ENCODE measurements at regions not wholly inside any gene's neighbourhood (a gene's known extent, or its start where the extent isn't known, plus 50 kb on each side); places are given as distances from the start of the nearest gene placed in this dataset.

DNA sequence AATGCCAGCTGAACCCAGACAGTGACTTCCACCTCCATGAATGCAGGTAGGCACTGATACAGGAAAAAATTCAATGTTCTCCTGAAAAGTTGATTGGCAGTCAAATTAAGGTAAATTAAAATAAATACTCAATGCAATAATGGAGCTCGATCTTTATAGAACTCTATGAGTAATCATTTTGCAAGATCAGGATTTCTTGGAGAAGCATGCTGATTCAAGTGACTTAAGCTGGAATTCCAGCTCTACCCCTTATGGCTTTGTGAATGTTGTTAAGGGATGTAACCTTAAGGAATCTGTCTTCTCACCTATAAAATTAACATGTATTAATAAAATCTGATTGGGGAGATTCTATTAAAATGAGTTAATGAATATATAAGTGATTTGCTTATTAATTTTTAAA lies 145.1 kb downstream of the QPCT start (continued):
- TF ChIP-seq, protein P1, sequence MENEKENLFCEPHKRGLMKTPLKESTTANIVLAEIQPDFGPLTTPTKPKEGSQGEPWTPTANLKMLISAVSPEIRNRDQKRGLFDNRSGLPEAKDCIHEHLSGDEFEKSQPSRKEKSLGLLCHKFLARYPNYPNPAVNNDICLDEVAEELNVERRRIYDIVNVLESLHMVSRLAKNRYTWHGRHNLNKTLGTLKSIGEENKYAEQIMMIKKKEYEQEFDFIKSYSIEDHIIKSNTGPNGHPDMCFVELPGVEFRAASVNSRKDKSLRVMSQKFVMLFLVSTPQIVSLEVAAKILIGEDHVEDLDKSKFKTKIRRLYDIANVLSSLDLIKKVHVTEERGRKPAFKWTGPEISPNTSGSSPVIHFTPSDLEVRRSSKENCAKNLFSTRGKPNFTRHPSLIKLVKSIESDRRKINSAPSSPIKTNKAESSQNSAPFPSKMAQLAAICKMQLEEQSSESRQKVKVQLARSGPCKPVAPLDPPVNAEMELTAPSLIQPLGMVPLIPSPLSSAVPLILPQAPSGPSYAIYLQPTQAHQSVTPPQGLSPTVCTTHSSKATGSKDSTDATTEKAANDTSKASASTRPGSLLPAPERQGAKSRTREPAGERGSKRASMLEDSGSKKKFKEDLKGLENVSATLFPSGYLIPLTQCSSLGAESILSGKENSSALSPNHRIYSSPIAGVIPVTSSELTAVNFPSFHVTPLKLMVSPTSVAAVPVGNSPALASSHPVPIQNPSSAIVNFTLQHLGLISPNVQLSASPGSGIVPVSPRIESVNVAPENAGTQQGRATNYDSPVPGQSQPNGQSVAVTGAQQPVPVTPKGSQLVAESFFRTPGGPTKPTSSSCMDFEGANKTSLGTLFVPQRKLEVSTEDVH (IDR thresholded peaks at IDR 0.05; ENCODE audit: low read depth, partially characterized antibody), result no peak
- TF ChIP-seq, protein P2, sequence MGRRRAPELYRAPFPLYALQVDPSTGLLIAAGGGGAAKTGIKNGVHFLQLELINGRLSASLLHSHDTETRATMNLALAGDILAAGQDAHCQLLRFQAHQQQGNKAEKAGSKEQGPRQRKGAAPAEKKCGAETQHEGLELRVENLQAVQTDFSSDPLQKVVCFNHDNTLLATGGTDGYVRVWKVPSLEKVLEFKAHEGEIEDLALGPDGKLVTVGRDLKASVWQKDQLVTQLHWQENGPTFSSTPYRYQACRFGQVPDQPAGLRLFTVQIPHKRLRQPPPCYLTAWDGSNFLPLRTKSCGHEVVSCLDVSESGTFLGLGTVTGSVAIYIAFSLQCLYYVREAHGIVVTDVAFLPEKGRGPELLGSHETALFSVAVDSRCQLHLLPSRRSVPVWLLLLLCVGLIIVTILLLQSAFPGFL (CRISPR knock-in tag; IDR thresholded peaks at IDR 0.05), result no peak
- no peak for TF ChIP-seq TRIM28 (IDR thresholded peaks at IDR 0.05)
- no peak for TF ChIP-seq SRSF3 (IDR thresholded peaks at IDR 0.05; ENCODE audit: insufficient read depth, low read length)
- TF ChIP-seq, protein P3, sequence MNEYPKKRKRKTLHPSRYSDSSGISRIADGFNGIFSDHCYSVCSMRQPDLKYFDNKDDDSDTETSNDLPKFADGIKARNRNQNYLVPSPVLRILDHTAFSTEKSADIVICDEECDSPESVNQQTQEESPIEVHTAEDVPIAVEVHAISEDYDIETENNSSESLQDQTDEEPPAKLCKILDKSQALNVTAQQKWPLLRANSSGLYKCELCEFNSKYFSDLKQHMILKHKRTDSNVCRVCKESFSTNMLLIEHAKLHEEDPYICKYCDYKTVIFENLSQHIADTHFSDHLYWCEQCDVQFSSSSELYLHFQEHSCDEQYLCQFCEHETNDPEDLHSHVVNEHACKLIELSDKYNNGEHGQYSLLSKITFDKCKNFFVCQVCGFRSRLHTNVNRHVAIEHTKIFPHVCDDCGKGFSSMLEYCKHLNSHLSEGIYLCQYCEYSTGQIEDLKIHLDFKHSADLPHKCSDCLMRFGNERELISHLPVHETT (CRISPR knock-in tag; conservative IDR thresholded peaks at IDR 0.05 in 1 of 2, IDR thresholded peaks at IDR 0.05 in 1 of 2), result no peak
- no peak for TF ChIP-seq BRCA1 (IDR thresholded peaks at IDR 0.05)
- TF ChIP-seq BRCA1 (CRISPR knock-in tag; IDR thresholded peaks at IDR 0.05), result no peak
- no peak for TF ChIP-seq BMI1 (IDR thresholded peaks at IDR 0.05; ENCODE audit: low read length)
- TF ChIP-seq FUS (optimal IDR thresholded peaks at IDR 0.05; ENCODE audit: low read depth, low read length), result no peak
- TF ChIP-seq ETV1 (tag; conservative IDR thresholded peaks at IDR 0.05; ENCODE audit: low read depth), result no peak
- TF ChIP-seq, protein P4, sequence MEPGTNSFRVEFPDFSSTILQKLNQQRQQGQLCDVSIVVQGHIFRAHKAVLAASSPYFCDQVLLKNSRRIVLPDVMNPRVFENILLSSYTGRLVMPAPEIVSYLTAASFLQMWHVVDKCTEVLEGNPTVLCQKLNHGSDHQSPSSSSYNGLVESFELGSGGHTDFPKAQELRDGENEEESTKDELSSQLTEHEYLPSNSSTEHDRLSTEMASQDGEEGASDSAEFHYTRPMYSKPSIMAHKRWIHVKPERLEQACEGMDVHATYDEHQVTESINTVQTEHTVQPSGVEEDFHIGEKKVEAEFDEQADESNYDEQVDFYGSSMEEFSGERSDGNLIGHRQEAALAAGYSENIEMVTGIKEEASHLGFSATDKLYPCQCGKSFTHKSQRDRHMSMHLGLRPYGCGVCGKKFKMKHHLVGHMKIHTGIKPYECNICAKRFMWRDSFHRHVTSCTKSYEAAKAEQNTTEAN (CRISPR knock-in tag; IDR thresholded peaks at IDR 0.05), result no peak
- no peak for TF ChIP-seq PPARD (CRISPR knock-in tag; IDR thresholded peaks at IDR 0.05)

Data from K562 (cell line).